SK-N-SH treated with all-trans-retinoic acid at 6 μM for 48 hours (cell line): ENCODE measurements at regions not wholly inside any gene's neighbourhood (a gene's known extent, or its start where the extent isn't known, plus 50 kb on each side); places are given as distances from the start of the nearest gene placed in this dataset.

ENCODE experiments used
- ATAC-seq: fragments of 200-7000 bp; cut with Tn5 transposase; 3 replicates; pipeline ENCODE4 v1.9.1; 2020; ENCODE audit warnings: mild to moderate bottlenecking, moderate library complexity
- ARNTL ChIP-seq: fragments of 450-650 bp; formaldehyde crosslinking; IDR thresholded peaks from 2 replicates; pipeline ENCODE4 v1.5.0; 2020; ENCODE audit warnings: low read depth, mild to moderate bottlenecking, moderate library complexity, borderline replicate concordance
- BACH2 ChIP-seq: fragments of 250-450 bp; sonication (Bioruptor Pico); IDR thresholded peaks from 2 replicates; pipeline ENCODE4 v1.9.0; 2021; ENCODE audit warnings: mild to moderate bottlenecking, borderline replicate concordance
- CREB5 ChIP-seq: fragments of 250-450 bp; sonication (Bioruptor Pico); IDR thresholded peaks from 2 replicates; pipeline ENCODE4 v1.5.1; 2020; ENCODE audit warnings: low read depth, mild to moderate bottlenecking, moderate library complexity
- CSRNP3 ChIP-seq: fragments of 250-450 bp; sonication (Bioruptor Pico); IDR thresholded peaks from 2 replicates; pipeline ENCODE4 v1.5.1; 2021; ENCODE audit warnings: mild to moderate bottlenecking, moderate library complexity
- ESRRG ChIP-seq: fragments of 250-450 bp; sonication (Bioruptor Pico); IDR thresholded peaks from 2 replicates; pipeline ENCODE4 v1.6.1; 2021; ENCODE audit warnings: mild to moderate bottlenecking
- GLIS3 ChIP-seq: fragments of 250-450 bp; sonication (Bioruptor Pico); IDR thresholded peaks from 2 replicates; pipeline ENCODE4 v1.5.0; 2020; ENCODE audit warnings: mild to moderate bottlenecking, moderate library complexity
- ISL1 ChIP-seq: fragments of 250-450 bp; sonication (Bioruptor Pico); IDR thresholded peaks from 2 replicates; pipeline ENCODE4 v2.1.2; 2022; ENCODE audit warnings: mild to moderate bottlenecking, moderate library complexity
- OSR1 ChIP-seq: fragments of 250-450 bp; sonication (Bioruptor Pico); IDR thresholded peaks from 2 replicates; pipeline ENCODE4 v1.8.0; 2022; ENCODE audit warnings: moderate library complexity, mild to moderate bottlenecking, inconsistent platforms
- PATZ1 ChIP-seq: fragments of 250-450 bp; sonication (Bioruptor Pico); IDR thresholded peaks from 2 replicates; pipeline ENCODE4 v1.8.0; 2020; ENCODE audit warnings: mild to moderate bottlenecking, moderate library complexity, borderline replicate concordance
- POU6F1 ChIP-seq: fragments of 250-450 bp; sonication (Bioruptor Pico); IDR thresholded peaks from 2 replicates; pipeline ENCODE4 v1.8.0; 2021; ENCODE audit warnings: low read depth, mild to moderate bottlenecking, moderate library complexity, borderline replicate concordance
- PPARA ChIP-seq: fragments of 250-450 bp; sonication (Bioruptor Pico); IDR thresholded peaks from 2 replicates; pipeline ENCODE4 v1.5.0; 2020; ENCODE audit warnings: mild to moderate bottlenecking, borderline replicate concordance
- RARB ChIP-seq: fragments of 250-450 bp; sonication (Bioruptor Pico); IDR thresholded peaks from 2 replicates; pipeline ENCODE4 v1.8.0; 2021; ENCODE audit warnings: mild to moderate bottlenecking, moderate library complexity
- SNAI2 ChIP-seq: fragments of 250-450 bp; sonication (Bioruptor Pico); IDR thresholded peaks from 2 replicates; pipeline ENCODE4 v1.5.0; 2020; ENCODE audit warnings: mild to moderate bottlenecking, moderate library complexity
- TCF4 ChIP-seq: fragments of 250-450 bp; sonication (Bioruptor Pico); IDR thresholded peaks from 2 replicates; pipeline ENCODE4 v1.8.0; 2021; ENCODE audit warnings: mild to moderate bottlenecking, moderate library complexity, borderline replicate concordance
- TOX ChIP-seq: fragments of 250-450 bp; sonication (Bioruptor Pico); IDR thresholded peaks from 2 replicates; pipeline ENCODE4 v1.8.0; 2021; ENCODE audit warnings: mild to moderate bottlenecking, moderate library complexity, borderline replicate concordance
- TSHZ2 ChIP-seq: fragments of 250-450 bp; sonication (Bioruptor Pico); IDR thresholded peaks from 2 replicates; pipeline ENCODE4 v1.5.0; 2020; ENCODE audit warnings: mild to moderate bottlenecking, moderate library complexity
- ZFP30 ChIP-seq: fragments of 450-650 bp; formaldehyde crosslinking; IDR thresholded peaks from 2 replicates; pipeline ENCODE4 v1.5.0; 2022; ENCODE audit warnings: mild to moderate bottlenecking, moderate library complexity
- ZNF565 ChIP-seq: fragments of 450-650 bp; formaldehyde crosslinking; conservative IDR thresholded peaks from 2 replicates; pipeline ENCODE4 v1.5.0; 2020; ENCODE audit warnings: low read depth, mild to moderate bottlenecking, moderate library complexity
- ZNF70 ChIP-seq: fragments of 450-650 bp; formaldehyde crosslinking; IDR thresholded peaks from 2 replicates; pipeline ENCODE4 v1.5.0; 2020; ENCODE audit warnings: mild to moderate bottlenecking, moderate library complexity
- ZNF8 ChIP-seq: fragments of 450-650 bp; formaldehyde crosslinking; IDR thresholded peaks from 2 replicates; pipeline ENCODE4 v1.5.0; 2020; ENCODE audit warnings: mild to moderate bottlenecking, moderate library complexity

GRCh38 chr4:83709627-83710026 is 173.7 kb downstream of the GPAT3 start:
- no peak for ATAC-seq
- TF ChIP-seq SNAI2 (CRISPR knock-in tag) (no peak), BACH2 (no peak), CSRNP3 (CRISPR knock-in tag) (no peak), TCF4 (no peak), TOX (no peak), ZNF565 (no peak), ZNF70 (CRISPR knock-in tag) (no peak), ISL1 (CRISPR knock-in tag) (no peak), OSR1 (no peak), TSHZ2 (CRISPR knock-in tag) (no peak), ESRRG (CRISPR knock-in tag) (no peak)

- no peak for ATAC-seq
- no peak for TF ChIP-seq RARB
- TF ChIP-seq TSHZ2 (CRISPR knock-in tag), result no peak
- no peak for TF ChIP-seq ARNTL
- no peak for TF ChIP-seq POU6F1 (CRISPR knock-in tag)
- no peak for TF ChIP-seq ISL1 (CRISPR knock-in tag)
- no peak for TF ChIP-seq PPARA (CRISPR knock-in tag)
- no peak for TF ChIP-seq ZNF70 (CRISPR knock-in tag)
- TF ChIP-seq GLIS3 (CRISPR knock-in tag), result no peak
- TF ChIP-seq ZNF8 (CRISPR knock-in tag), result no peak
- no peak for TF ChIP-seq BACH2
- no peak for TF ChIP-seq CREB5 (CRISPR knock-in tag)
- no peak for TF ChIP-seq ZFP30
- no peak for TF ChIP-seq CSRNP3 (CRISPR knock-in tag)
- no peak for TF ChIP-seq TCF4
- TF ChIP-seq PATZ1 (CRISPR knock-in tag), result no peak
- TF ChIP-seq, all 23 proteins: peak for 0
These were observed 172.7 kb downstream of the GPAT3 start for GRCh38 chr4:83708500-83709175.
